Caco-2 (cell line): ENCODE measurements at regions not wholly inside any gene's neighbourhood (a gene's known extent, or its start where the extent isn't known, plus 50 kb on each side); places are given as distances from the start of the nearest gene placed in this dataset.
A peak's percentile ranks its signal among the peaks of the same experiment; 100 is the strongest.

Experiments
- BruUV-seq: library from RNA; stranded (reverse); fragments of 400-500 nt; replicated peaks from 2 replicates; lab custom pipeline; 2021; lab: Mats Ljungman, UMichigan
- CTCF ChIA-PET: fragments of 300-600 bp; sonication (Branson Sonifier 250); formaldehyde crosslinking; loops from one replicate; lab custom pipeline; 2022; ENCODE audit warnings: antibody characterized with exemption; lab: Charles Lee
- POLR2A ChIA-PET: fragments of 300-600 bp; sonication (Branson Sonifier 250); formaldehyde crosslinking; loops from one replicate; lab custom pipeline; 2022; ENCODE audit warnings: antibody characterized with exemption; lab: Charles Lee
- DNase-seq, 2 experiments: peaks; one replicate each; pipeline versions ENCODE4 v3.0.0 to v3.0.0-alpha.2; 2020 to 2022
- H3K27me3 ChIP-seq: replicated peaks from 2 replicates; pipeline ENCODE4 v1.6.0; 2011; ENCODE audit warnings: low read length; ENCODE audit not compliant: control insufficient read depth, insufficient read depth
- H3K36me3 ChIP-seq: 2 replicates; pipeline ENCODE4 v1.5.1; 2011; ENCODE audit warnings: low read length; ENCODE audit not compliant: control insufficient read depth, insufficient read depth
- H3K4me1 ChIP-seq: fragments of 250-450 bp; sonication (Bioruptor Pico); 2 replicates; pipeline ENCODE4 v1.5.1; 2020; ENCODE audit warnings: mild to moderate bottlenecking
- H3K4me3 ChIP-seq: 2 replicates; pipeline ENCODE4 v1.5.1; 2011; ENCODE audit warnings: low read depth, mild to moderate bottlenecking, control low read depth, low read length
- H3K9me3 ChIP-seq: fragments of 250-450 bp; sonication (Bioruptor Pico); 2 replicates; pipeline ENCODE4 v1.5.1; 2020; ENCODE audit warnings: mild to moderate bottlenecking, moderate library complexity
- H3K27ac Mint-ChIP-seq: one replicate; pipeline ENCODE4 v1.8.0; 2022; ENCODE audit warnings: mixed read lengths; ENCODE audit not compliant: unreplicated experiment
- H3K27me3 Mint-ChIP-seq: one replicate; pipeline ENCODE4 v1.8.0; 2022; ENCODE audit warnings: mixed read lengths; ENCODE audit not compliant: insufficient read depth, unreplicated experiment
- H3K36me3 Mint-ChIP-seq: one replicate; pipeline ENCODE4 v1.8.0; 2022; ENCODE audit warnings: mild to moderate bottlenecking, mixed read lengths; ENCODE audit not compliant: insufficient read depth, unreplicated experiment
- H3K4me1 Mint-ChIP-seq: one replicate; pipeline ENCODE4 v1.8.0; 2022; ENCODE audit warnings: low read depth, mixed read lengths; ENCODE audit not compliant: unreplicated experiment
- H3K4me3 Mint-ChIP-seq: one replicate; pipeline ENCODE4 v1.8.0; 2022; ENCODE audit warnings: mild to moderate bottlenecking, moderate library complexity, mixed read lengths; ENCODE audit not compliant: unreplicated experiment
- H3K9me3 Mint-ChIP-seq: one replicate; pipeline ENCODE4 v1.8.0; 2022; ENCODE audit warnings: mixed read lengths; ENCODE audit not compliant: unreplicated experiment
- CTCF ChIP-seq, 2 experiments: fragments of 200-600 bp in 1 of 2; IDR thresholded peaks; 1 replicate in 1 of 2; 2 replicates in 1 of 2; pipeline versions ENCODE4 v1.5.1 to v1.8.0; 2011 to 2022; ENCODE audit warnings: antibody characterized with exemption in 1 of 2, control low read depth in 1 of 2, inconsistent platforms in 1 of 2, low read depth in 1 of 2, low read length in 1 of 2, mild to moderate bottlenecking in 1 of 2, moderate library complexity in 1 of 2; ENCODE audit not compliant: insufficient read depth in 1 of 2, severe bottlenecking in 1 of 2, unreplicated experiment in 1 of 2
- intact Hi-C: fragments of 100-400 bp; cut with micrococcal nuclease; formaldehyde crosslinking; loops from one replicate; pipeline ENCODE4 v1.10.0; 2022; ENCODE audit not compliant: unreplicated experiment

GRCh38 chr14:35944847-35945246 lies 118.7 kb downstream of the BRMS1L start:
- no peaks in the 10 kb centered on the region for H3K9me3 Mint-ChIP-seq
- Histone ChIP-seq H3K27me3 (no peaks in the 10 kb centered on the region), H3K36me3 (no peaks in the 10 kb centered on the region), H3K4me1 (no peaks in the 10 kb centered on the region), H3K4me3 (no peak overlapping the region), H3K9me3 (no peaks in the 10 kb centered on the region)
- no TSS peak for BruUV-seq
- ChIA-PET POLR2A (no interaction called here), CTCF (interaction anchor here (0.6 to 1.2 kb wide), 2 partner anchors 65 to 125 kb away, joined by 3 to 4 read pairs; no protein-coding TSS in a partner anchor)
- no peaks in the 10 kb centered on the region for H3K36me3 Mint-ChIP-seq
- H3K4me3 Mint-ChIP-seq: no peak overlapping the region
- H3K4me1 Mint-ChIP-seq: peaks cover 10% of the 10 kb centered on the region
- H3K27ac Mint-ChIP-seq: no peak overlapping the region
- intact Hi-C loops: loop anchor here (2.0 kb wide), 1 partner anchor 62 kb away; no protein-coding TSS in a partner anchor
- H3K27me3 Mint-ChIP-seq: no peaks in the 10 kb centered on the region
- peak; percentile 70 to 75 for DNase-seq
- peak; percentile 24 to 60 for TF ChIP-seq CTCF (IDR thresholded peaks at IDR 0.05; ENCODE audit: insufficient read depth in 1 of 2, low read depth in 1 of 2, low read length in 1 of 2, severe bottlenecking in 1 of 2, unreplicated experiment in 1 of 2)

- no peak overlapping the region for H3K4me3 Mint-ChIP-seq
- CTCF ChIA-PET: no interaction called here
Measured at GRCh38 chr14:35940291-35940690, 114.2 kb downstream of the BRMS1L start.

GRCh38 chr14:35938770-35939169 lies 112.6 kb downstream of the BRMS1L start:
- no TSS peak for BruUV-seq
- POLR2A ChIA-PET: no interaction called here
- Histone ChIP-seq H3K4me3 (no peak overlapping the region), H3K9me3 (no peaks in the 10 kb centered on the region), H3K27me3 (no peaks in the 10 kb centered on the region), H3K4me1 (no peaks in the 10 kb centered on the region), H3K36me3 (no peaks in the 10 kb centered on the region)
- H3K4me3 Mint-ChIP-seq: no peak overlapping the region
- no peak overlapping the region for H3K27ac Mint-ChIP-seq
- CTCF ChIA-PET: no interaction called here
- no peaks in the 10 kb centered on the region for H3K9me3 Mint-ChIP-seq
- DNase-seq: no peak
- peaks cover 7% of the 10 kb centered on the region for H3K27me3 Mint-ChIP-seq
- H3K4me1 Mint-ChIP-seq: no peaks in the 10 kb centered on the region
- intact Hi-C loops: no loop called here
- H3K36me3 Mint-ChIP-seq: no peaks in the 10 kb centered on the region
- TF ChIP-seq CTCF (IDR thresholded peaks at IDR 0.05; ENCODE audit: insufficient read depth in 1 of 2, low read depth in 1 of 2, low read length in 1 of 2, severe bottlenecking in 1 of 2, unreplicated experiment in 1 of 2): no peak

More at GRCh38 chr14:35940291-35940690, 114.2 kb downstream of the BRMS1L start:
- H3K4me1 Mint-ChIP-seq: no peaks in the 10 kb centered on the region
- POLR2A ChIA-PET: no interaction called here
- no peak for TF ChIP-seq CTCF (IDR thresholded peaks at IDR 0.05; ENCODE audit: insufficient read depth in 1 of 2, low read depth in 1 of 2, low read length in 1 of 2, severe bottlenecking in 1 of 2, unreplicated experiment in 1 of 2)
- Histone ChIP-seq H3K4me1 (no peaks in the 10 kb centered on the region), H3K27me3 (no peaks in the 10 kb centered on the region), H3K4me3 (no peak overlapping the region), H3K9me3 (no peaks in the 10 kb centered on the region), H3K36me3 (no peaks in the 10 kb centered on the region)
- no peaks in the 10 kb centered on the region for H3K36me3 Mint-ChIP-seq
- H3K9me3 Mint-ChIP-seq: no peaks in the 10 kb centered on the region
- BruUV-seq: no TSS peak
- peaks cover 7% of the 10 kb centered on the region for H3K27me3 Mint-ChIP-seq
- intact Hi-C loops: no loop called here
- H3K27ac Mint-ChIP-seq: no peak overlapping the region
- no peak for DNase-seq
